SK-N-SH treated with all-trans-retinoic acid at 6 μM for 48 hours (cell line): ENCODE measurements at regions not wholly inside any gene's neighbourhood (a gene's known extent, or its start where the extent isn't known, plus 50 kb on each side); places are given as distances from the start of the nearest gene placed in this dataset.

Experiments
- CREB5 ChIP-seq: fragments of 250-450 bp; sonication (Bioruptor Pico); IDR thresholded peaks from 2 replicates; pipeline ENCODE4 v1.5.1; 2020; ENCODE audit warnings: low read depth, mild to moderate bottlenecking, moderate library complexity
- OSR1 ChIP-seq: fragments of 250-450 bp; sonication (Bioruptor Pico); IDR thresholded peaks from 2 replicates; pipeline ENCODE4 v1.8.0; 2022; ENCODE audit warnings: moderate library complexity, mild to moderate bottlenecking, inconsistent platforms
- PATZ1 ChIP-seq: fragments of 250-450 bp; sonication (Bioruptor Pico); IDR thresholded peaks from 2 replicates; pipeline ENCODE4 v1.8.0; 2020; ENCODE audit warnings: mild to moderate bottlenecking, moderate library complexity, borderline replicate concordance

GRCh38 chr3:147544290-147544689, 135.1 kb downstream of the ZIC1 start:
- TF ChIP-seq OSR1 (CRISPR knock-in tag) (no peak), CREB5 (CRISPR knock-in tag) (no peak), PATZ1 (CRISPR knock-in tag) (no peak)
